Stimulated activated CD4-positive, alpha-beta T cell treated with anti-CD3 and anti-CD28 coated beads, Interleukin-1b, Interleukin-23, amount 100 ng/mL, for 48 hours (primary cell): ENCODE measurements at regions not wholly inside any gene's neighbourhood (a gene's known extent, or its start where the extent isn't known, plus 50 kb on each side); places are given as distances from the start of the nearest gene placed in this dataset.

Source experiments
- DNase-seq: peaks from one replicate; pipeline ENCODE4 v3.0.0-alpha.2; 2020

- DNase-seq = no peak
These were observed 559.9 kb downstream of the PLPP3 start for GRCh38 chr1:56019472-56019871.

GRCh38 chr1:56017336-56017735, 562.0 kb downstream of the PLPP3 start:
- DNase-seq = no peak

DNA sequence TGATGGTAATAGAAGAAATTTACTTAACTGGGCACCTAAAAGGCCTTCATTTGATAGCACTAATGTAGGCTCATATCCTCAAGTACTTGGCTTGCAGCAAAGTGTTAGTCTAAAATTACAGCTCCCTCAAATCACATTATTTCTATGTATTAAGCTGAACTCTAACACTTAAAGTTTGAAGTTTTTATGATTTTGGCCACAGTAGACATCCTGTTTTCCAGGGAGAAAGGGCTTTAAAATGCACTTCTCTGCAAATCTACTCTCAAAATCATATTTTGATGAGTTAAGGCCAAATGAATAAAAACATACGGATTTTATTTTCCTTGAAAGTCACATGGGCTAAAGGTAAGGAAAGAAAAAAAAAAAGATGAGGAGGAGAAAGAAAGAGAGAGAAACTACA, 575.5 kb downstream of the PLPP3 start:
- no peak for DNase-seq

DNA sequence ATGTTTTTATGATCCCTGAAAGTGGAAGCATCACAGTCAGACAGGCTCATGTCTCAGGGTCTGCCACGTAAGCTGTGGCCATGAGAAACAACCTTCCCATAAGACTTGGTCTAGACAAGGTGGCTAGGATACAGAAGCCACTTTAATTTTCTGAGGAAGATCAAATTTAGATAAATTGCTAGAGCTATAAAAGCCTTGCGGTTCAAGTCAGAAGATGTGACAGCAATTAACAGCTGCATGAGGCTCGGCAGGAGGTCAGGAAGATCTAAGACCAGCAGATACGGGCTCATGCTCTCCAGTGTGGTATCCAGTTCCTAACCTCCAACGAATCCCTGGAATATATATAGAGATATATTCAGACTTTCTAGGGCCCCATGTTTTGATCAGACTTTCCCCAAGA, 577.1 kb downstream of the PLPP3 start:
- DNase-seq = no peak

GRCh38 chr1:56000424-56000823, 578.9 kb downstream of the PLPP3 start:
- DNase-seq = no peak

- DNase-seq = no peak
These were observed 581.8 kb downstream of the PLPP3 start for GRCh38 chr1:55997536-55997935.

DNA sequence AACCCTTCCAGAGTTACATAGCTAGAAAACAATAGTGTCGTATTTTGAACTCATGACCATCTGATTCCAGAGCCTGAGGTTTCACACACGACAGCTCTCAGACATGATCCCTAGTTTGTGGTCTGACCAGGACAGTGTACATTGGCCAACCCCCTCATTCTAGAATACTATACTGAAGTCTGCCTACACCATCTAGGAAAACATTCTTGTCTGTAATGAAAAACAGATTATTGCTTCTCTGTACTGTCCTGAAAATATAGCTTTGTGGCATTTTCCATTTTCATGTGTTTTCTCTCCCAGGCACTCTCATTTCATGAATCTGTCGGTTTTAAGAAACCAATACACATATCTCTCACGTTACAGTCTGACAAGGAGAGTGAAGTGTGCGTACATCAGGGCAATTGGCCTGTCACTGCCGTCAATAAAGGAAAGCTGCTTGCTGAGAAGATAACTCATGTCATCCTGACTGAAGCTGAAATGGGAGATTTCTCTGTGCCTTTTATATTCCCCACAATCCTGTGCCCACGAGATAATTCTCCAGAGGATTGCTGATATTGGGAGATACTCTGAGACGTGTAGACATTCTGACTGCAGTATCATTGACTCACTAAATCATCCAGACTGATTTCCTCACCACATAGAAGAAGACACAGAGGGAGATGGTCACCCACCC, 585.6 kb downstream of the PLPP3 start:
- DNase-seq = no peak

DNA sequence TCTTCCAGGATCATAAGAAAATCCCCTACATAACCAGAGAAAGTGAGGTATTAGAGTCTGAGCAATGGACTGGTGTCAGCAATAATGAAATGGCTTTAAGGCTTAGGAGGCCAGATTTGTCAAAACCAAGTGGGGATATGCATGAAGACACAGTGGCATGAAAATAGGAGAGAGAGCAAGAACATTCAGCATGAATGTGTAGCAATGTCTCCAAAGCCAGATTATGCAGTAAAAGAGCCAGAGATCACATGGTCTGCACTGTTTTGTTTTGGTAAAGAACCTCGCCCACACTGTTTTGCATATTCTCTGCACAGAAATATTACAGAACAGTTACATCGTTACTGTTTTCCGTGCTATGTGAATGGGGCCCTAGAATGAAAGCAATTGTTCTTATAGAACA, 589.4 kb downstream of the PLPP3 start:
- no peak for DNase-seq

DNA sequence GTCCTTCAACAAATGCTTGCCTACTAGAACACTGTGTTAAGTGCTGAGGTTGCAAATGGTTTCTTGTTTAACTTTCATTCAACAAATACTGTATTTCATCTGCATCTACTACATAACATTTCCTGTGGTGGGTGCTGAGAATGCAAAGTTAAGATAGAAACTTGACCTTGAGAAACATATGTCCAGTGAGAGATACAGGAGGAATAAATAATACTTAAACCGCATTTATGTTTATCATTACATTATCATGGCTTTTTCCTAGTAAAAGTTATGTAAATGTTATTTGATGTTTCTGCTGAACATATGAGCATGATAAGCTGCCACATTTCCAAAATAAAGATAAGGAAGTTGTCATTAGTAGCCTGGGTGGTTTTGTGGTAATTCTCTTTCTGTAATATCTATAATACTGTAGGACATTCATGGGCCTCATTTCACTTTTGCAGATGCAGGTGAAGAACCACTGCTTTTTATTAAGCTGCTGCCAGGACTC, 590.4 kb downstream of the PLPP3 start:
- no peak for DNase-seq

DNA sequence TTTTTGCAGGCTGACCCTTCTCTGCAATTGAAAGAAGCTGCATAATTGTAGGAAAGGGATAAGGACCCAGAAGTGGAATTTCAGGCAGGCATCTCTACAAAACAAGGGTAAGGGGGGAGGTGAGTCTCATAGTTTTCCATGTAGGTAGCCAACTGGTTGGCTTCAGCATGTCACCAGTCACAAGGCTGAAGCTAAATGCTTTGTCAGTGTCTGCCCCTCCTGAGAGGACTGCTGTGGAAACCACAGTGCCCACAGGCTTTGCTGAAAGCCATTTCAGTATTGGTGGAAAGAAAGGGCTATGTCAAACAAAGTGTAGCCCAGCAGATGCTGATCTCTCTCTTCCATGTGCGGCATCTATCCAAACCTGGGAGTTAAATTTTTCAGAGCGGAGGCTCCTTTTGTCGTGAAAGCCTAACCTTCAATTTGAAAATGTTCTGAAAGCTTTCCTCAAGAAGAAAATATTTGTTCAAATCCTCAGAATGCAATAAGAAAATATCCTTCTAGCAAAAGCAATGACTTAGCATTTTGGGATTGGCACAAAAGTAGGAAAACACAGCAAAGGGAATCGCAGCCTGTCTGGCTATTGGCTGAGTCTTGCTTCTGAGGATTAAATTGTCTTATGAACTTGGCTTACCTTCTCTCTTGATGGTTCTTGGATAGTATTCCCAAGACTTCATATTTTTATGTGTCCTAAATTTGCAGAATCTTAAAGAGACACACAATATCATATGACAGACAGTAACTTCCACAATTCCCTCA, 591.7 kb downstream of the PLPP3 start:
- no peak for DNase-seq

DNA sequence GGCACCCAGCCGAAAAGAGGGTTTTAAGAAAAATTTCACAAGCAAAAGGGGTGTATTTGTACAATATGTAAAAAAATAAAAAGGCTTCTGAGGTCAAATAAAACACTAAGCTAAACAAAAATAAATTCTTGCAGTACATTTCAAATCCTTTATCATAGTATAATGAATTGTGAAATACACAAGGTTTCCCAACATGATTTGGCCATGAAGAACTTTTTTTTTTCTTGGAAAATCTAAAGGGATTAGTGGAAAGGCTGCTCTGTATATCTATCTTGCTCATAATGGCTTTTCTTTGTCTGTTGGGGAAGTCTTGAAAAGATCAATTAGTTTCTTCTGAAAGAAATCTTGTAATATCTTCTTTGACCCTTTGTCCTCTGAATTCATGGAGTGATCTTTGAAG, 593.4 kb downstream of the PLPP3 start:
- no peak for DNase-seq

- no peak for DNase-seq
These were observed 598.2 kb downstream of the PLPP3 start for GRCh38 chr1:55981010-55981650.

- no peak for DNase-seq
These were observed 598.8 kb downstream of the PLPP3 start for GRCh38 chr1:55980582-55980981.

DNA sequence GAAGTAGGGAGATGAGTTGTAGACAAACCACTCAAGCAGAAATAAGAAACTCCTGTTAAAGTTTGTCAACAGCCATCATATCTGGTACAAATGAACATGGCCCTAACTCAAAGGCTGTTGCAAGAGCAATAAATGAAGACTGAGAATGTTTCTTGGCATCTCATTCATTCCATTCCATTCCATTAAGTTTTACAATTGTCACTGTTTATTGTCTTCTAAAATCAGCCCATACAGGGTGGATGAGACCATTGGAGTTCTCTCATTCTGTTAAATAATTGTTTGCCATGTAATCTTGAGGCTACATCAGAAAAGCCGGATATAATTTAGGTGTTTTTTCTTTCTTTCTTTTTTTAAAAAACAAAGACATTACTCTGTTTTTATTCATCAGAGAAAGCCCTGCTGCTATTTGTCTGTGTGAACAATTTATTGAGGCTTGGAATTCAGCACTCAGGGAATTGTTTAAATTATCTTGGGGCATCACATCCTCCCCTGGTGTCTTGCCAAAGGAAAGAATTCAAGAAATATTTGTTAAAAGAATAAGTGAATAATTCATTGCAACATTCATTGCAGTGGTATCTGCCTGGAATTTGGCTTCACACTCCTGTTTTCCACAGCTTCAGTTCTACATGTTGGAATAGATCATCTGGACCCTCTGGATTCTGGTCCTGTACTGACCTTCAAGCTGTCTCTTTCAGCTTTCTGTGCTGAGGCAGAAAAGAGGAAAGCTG, 604.5 kb downstream of the PLPP3 start:
- DNase-seq = no peak

- DNase-seq = no peak
These were observed 608.7 kb downstream of the PLPP3 start for GRCh38 chr1:55970526-55971110.

GRCh38 chr1:55969322-55969721, 610.0 kb downstream of the PLPP3 start:
- DNase-seq = no peak

DNA sequence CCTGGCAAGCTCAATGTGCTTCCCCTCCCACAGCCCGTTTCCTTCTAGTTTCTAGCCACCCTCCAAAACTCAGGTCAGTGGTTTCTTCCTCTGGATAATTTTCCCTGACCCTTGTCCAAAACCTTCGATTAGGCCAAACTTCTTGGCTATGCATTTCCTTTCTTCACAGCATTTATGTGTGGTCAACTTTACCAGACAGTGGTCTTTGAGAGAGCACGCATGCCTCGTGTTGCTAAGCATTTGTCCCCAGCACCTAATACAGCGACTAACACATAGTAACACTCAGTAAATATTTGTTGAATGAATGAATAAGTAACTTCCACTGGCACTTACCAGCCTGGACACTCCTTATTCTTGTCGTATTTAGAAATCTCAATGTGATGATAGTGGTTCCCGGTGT, 610.7 kb downstream of the PLPP3 start:
- DNase-seq = no peak

- no peak for DNase-seq
These were observed 613.3 kb downstream of the PLPP3 start for GRCh38 chr1:55965981-55966461.

GRCh38 chr1:55962472-55962871, 616.9 kb downstream of the PLPP3 start:
- no peak for DNase-seq

DNA sequence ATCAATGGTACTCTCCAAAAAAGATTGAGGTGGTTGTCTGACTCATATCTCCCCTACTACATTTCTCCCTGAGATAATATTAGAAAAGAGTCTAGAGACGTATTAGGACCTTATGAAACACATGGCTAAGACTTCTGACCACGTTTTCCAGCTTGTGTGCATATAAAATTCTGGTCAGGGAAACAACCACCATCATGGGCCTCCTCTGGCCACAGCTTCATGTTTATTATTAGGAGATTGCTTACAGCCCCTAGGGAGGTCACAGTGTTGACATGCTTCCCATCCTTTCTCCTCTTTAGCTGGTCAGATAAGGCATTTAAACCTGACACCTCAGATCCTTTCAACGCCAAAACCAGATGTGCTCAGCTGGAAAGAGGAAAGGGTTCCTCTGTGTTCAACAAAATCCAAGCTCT, 620.2 kb downstream of the PLPP3 start:
- no peak for DNase-seq

GRCh38 chr1:55958498-55958897, 620.9 kb downstream of the PLPP3 start:
- DNase-seq = no peak

DNA sequence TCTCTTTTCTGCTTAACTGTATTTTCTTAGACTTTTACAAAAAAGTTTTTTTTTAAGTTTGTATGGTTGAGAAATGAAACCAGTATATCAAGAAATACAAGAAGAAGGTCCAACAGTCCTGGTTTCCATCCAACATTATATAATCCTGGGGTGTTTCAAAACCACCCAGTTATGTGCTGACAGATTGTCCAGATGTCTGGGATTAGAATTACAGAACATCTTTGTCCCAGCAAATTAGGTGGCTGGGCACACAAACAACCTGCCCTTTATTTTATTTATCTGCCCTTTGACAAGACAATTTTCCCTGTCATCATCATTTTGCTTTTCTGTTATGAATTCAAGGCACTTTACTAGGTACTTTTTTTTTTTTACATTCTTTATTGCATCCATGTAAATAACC, 622.1 kb downstream of the PLPP3 start:
- DNase-seq = no peak
